ENCODE measurements at regions not wholly inside any gene's neighbourhood (a gene's known extent, or its start where the extent isn't known, plus 50 kb on each side); places are given as distances from the start of the nearest gene placed in this dataset.

DNA sequence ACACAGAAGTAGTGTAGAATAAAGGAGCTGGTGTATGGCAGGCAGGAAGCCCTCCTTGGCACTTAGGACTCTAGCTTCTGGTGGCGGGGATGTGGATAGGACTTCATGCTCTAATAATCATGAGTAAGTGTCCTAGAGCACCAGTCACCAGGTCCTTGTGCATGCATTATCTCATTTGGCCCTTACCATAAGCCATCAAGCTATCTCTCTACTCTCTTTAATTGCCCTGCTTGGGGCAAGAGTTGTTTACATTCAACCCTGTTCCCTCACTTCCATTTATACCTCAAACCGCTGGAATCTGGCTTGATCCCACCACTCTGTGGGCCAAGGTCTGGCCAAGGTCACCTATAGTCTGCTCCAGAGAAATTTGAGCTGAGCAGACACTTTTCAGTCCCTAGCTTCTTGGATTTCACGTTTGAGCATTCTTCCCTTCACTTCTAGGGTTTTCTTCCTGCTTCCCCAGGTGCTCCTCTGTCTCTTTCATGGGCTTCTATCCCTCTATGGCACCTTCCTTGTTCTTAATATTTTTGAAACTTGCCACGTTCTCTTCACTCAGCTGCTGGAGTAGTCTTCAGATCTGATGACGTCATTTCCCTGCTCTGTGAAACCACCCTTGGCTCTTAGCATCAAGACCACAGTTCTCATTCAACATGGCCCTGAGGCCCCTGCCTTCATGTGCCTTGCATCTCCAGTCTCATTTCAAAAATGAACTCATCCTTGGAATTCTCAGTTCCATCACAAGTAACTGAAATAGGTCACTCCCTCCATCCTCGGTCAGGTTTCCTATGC, 94.9 kb upstream of the GATA6 start:
- DNase-seq: no peak

DNA sequence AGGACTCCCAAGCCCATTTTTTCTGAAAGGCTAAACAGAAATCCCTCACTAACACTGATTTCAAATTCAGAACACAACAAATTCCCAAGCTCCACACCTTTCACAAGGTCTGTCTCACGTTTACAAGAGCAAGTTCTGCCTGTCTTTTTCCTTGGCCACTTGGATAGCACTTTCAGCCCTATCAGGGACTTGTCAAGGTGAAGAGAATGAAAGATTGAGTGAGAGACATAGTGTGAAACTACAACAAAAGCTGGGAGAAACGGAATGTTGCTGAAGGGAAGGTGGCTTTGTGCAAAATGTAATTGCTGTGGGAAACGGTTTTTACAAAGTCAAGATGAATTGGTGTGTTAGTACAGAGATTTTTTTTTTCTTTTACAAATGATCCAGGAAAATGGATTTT, 89.4 kb upstream of the GATA6 start:
- DNase-seq: no peak

- no peak for DNase-seq
Measured at GRCh38 chr18:22082408-22082807, 87.0 kb upstream of the GATA6 start.

GRCh38 chr18:22084547-22084946, 84.8 kb upstream of the GATA6 start:
- no peak for DNase-seq

DNA sequence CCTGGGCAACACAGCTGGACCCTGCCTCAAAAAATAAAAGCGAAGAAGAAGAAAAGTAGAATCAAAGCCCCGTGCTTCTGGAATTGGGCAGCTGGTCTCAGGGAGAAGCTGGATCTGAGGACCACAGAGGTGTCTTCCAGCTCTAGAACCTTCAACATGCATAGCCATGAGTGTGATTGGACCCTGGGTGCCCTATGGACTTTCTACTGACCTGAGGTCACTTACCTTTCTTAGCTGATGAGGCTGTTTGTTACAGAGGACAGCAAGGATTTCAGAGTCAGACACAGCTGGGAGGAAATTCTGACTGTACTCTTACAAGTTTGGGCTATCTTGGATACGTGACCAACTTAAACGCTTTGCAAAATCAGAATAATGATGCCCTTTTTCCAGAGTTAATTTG, 82.4 kb upstream of the GATA6 start:
- DNase-seq: no peak

- DNase-seq: no peak
Measured at GRCh38 chr18:22088029-22088428, 81.4 kb upstream of the GATA6 start.

DNA sequence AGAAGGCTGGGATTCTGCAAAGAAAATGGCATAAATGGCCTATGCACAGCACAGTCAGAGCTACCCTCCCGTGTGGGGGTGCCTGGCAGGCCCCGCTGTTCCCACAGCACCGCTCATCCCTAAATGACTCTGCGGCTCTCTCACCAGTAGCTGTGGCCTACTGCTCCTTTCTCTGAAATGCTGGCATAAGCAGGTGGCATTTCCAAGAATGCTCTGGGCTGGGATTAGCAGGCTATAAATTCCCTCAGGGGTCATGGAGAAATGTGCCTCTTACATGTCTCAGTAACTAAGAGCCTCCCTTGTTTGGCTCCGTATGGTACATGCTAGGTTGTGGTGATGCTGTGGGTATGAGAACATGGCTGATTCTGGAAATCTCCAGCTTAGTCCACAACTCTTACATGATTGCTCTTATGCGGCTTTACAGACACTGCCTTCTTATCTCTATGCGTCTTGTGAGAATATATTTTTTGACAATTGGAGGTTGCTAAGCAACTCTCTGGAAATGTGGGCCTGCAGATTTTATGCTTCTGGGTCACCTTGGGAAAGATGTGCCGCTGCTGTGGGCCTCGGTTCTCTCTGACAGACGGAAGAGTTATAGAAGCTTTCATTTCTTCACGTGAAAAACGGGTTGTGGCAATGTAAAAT, 80.3 kb upstream of the GATA6 start:
- no peak for DNase-seq

GRCh38 chr18:22091341-22091740, 78.0 kb upstream of the GATA6 start:
- no peak for DNase-seq

- DNase-seq: no peak
Measured at GRCh38 chr18:22093731-22094357, 75.5 kb upstream of the GATA6 start.

GRCh38 chr18:22094358-22094734, 75.0 kb upstream of the GATA6 start:
- DNase-seq: no peak

DNA sequence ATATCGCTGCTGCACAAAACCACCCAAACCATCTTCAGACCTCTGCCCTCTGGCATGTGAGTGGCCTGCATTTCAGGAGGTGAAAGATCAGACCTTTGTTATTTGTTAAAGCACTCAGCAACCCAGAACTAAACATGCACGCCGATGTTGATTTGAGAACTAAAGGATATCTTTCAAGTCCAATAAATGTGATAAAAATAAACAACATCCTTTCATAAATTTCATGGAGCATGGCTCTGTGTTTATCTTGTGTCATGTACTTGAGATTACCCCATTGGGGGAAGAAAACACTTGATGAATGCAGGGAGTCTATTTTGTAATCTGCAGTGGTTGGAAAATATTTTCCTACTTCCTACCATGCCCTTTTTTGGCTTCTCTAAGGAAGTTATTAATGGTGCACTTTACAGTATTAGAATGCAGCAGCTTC, 70.8 kb upstream of the GATA6 start:
- no peak for DNase-seq

DNA sequence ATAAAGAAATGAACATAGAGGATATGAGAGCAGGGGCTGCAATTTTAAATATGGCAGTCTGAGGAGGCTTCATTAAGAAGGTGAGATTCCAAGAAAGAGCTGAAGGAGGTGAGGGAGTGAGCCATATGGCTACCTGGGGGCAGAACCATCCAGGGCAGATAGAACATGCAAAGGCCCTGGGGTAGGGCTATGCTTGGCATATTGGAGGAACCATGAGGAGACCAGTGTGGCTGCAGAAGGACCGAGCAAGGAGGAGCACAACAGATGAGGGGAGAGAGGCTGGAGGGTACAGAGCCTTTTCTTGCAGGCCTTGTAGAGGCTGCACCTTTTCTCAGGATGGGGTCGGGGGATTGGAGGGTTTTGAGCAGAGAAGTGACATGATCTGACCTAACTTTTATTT, 69.5 kb upstream of the GATA6 start:
- no peak for DNase-seq

DNA sequence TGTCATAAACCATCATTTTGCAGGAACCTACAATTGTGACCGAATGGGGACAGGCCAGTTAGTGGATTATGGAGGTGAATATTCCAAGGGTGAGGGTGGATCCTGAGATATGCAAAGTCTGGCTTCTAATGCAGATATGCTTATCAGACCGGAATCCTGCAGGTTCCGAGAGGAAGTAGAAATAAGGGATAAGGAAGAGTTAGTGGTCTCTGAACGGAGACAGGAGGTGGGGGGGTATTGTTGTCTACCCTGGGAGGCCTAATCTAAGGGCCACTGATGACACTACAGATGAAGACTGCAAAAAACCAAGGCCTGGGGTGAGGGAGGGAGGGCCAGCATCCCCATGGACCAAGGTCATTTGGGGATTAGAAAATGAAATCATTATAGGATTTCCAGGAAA, 67.7 kb upstream of the GATA6 start:
- no peak for DNase-seq

DNA sequence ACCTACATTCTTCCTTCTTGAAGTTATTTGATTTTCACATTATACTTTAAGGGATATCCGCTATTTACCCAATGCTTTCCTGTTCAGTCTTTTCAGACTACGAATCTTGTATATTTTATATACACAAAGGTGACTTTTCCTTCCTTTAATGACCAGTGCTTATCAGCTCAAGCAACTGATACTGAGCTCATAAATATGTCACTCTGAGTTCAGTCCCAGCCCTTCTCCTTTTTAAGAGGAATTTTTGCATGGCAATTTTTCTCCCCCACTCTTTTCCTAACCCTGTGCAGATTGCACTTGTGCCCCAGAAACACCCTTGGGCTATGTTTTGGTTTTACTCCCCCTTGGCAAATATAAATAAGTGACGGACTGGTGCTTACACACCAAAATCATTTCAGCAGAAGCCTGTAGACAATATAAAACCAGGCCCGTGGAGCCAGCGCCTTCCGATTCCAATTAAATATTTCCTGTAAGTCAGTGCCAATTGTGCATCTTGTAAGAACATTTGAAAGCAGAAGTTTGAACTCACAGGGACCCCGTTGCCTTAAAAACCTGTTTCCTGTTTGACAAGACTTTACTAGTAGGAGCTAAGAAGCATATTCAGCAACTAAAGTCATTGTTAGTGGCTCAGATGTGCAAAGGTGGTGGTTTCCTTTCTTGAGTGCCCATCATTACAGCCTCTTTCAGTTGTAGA, 66.3 kb upstream of the GATA6 start:
- DNase-seq: no peak

DNA sequence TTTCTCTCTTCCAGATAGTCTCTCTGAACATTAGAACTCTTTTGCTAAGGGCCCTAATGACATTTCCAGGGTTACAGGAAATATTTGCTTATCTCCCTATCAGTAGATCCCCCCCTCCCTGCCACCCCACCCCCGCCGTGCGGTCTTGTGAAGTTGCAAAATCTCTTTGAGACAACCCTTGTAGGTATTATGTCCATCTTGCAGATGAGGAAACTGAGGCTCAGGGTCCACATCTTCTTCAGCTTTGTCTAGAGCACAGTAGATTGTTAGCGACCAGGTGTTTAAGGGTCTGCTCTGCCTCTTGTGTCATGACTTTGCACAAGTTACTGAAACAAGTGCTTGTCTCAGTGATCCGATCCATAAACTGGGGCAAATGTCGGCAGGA, 65.8 kb upstream of the GATA6 start:
- DNase-seq: no peak

- DNase-seq: no peak
Measured at GRCh38 chr18:22106536-22107292, 62.7 kb upstream of the GATA6 start.

- no peak for DNase-seq
Measured at GRCh38 chr18:22108674-22109073, 60.7 kb upstream of the GATA6 start.

- no peak for DNase-seq
Measured at GRCh38 chr18:22109535-22109934, 59.9 kb upstream of the GATA6 start.

DNA sequence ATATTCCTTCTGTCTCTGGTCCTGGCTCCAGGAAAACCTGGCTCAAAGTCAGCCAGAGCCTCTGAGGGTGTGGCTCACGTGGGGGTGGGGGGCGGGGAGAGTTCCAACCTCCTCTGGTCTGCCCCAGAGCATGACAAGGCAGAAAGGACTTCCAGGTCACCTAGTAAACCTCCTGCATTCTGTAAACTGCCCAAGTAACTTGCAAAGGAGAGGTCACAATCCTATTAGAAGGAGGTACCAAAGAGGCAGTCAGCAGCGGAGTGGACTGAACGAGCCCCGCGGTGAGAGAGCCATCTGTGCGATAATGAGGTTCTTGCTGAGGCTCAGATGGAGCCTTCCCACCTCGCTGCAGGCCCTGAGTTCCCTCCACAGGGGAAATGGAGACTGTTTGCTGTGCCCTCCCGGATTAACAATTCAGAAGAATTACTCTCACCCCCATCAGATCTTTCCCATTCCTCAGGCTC, 58.9 kb upstream of the GATA6 start:
- DNase-seq: no peak

- no peak for DNase-seq
Measured at GRCh38 chr18:22112215-22112614, 57.2 kb upstream of the GATA6 start.

DNA sequence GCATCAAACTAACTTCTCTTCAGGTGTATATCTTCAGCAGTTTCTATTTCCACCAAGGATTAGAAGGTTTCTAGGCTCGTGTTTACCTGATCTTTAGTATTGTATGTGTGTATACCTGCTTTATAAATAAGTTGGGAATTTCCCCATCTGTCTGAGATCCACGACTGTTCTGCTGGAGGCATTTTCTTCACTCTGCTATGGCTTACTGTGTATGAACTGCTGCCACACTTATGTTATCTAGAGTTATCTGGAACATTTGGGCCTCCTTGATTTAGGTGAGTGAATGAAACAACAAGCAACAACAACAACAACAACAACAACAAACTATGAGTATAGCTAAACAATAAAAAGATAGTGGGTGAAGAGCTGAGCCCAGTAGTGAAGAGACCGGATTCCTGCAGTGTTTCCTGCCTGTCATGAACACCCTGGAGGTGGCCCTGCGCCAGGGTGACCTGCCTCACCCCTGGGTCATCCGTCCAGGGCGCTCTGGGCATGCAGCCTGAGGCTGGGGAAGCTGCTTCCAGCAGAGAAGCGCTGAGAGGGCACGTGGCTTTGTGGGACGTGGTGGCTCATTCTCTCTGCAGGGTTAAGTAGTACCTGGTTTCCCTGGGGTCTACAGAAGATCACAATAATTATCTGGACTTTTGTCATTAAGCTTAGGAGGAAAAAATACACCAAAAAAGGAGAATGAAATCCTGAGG, 56.1 kb upstream of the GATA6 start:
- no peak for DNase-seq

Data from activated CD8-positive, alpha-beta memory T cell treated with anti-CD3 and anti-CD28 coated beads for 24 hours (primary cell).